ENCODE measurements at regions not wholly inside any gene's neighbourhood (a gene's known extent, or its start where the extent isn't known, plus 50 kb on each side); places are given as distances from the start of the nearest gene placed in this dataset.
A peak's percentile ranks its signal among the peaks of the same experiment; 100 is the strongest.

GRCh38 chr4:163595580-163595979 is 101.1 kb downstream of the TMA16 start:
- H3K4me3 ChIP-seq (ENCODE audit: control insufficient read depth in 1 of 7, extremely low read depth in 1 of 7, insufficient read depth in 4 of 7, low read depth in 2 of 7, low read length in 6 of 7): no peak overlapping the region
- peaks cover 8 to 41% (median 17%) of the 10 kb centered on the region in 4 experiments for H3K4me1 ChIP-seq (ENCODE audit: control extremely low read depth in 1 of 4, control insufficient read depth in 4 of 4, insufficient read depth in 4 of 4, low read length in 3 of 4)
- H3K36me3 ChIP-seq (ENCODE audit: control insufficient read depth in 4 of 4, insufficient read depth in 4 of 4, low read length in 3 of 4): no peaks in the 10 kb centered on the region
- DNase-seq: no peak
- POLR2A ChIA-PET: no interaction called here
- H3K27ac ChIP-seq (ENCODE audit: insufficient read depth in 1 of 2, low read depth in 1 of 2, low read length in 2 of 2, poor library complexity in 1 of 2, severe bottlenecking in 2 of 2): no peak overlapping the region
- H3K27me3 ChIP-seq (replicated peaks in 2 of 5; ENCODE audit: control insufficient read depth in 4 of 5, insufficient read depth in 5 of 5, low read length in 4 of 5): no peaks in the 10 kb centered on the region
- CTCF ChIA-PET: interaction anchor here (0.6 to 0.8 kb wide), 2 partner anchors 43 to 109 kb away, joined by 3 to 4 read pairs; no protein-coding TSS in a partner anchor
- H3K9me3 ChIP-seq (ENCODE audit: control extremely low read depth in 1 of 5, control insufficient read depth in 4 of 5, insufficient read depth in 2 of 5, low read depth in 1 of 5, low read length in 4 of 5): no peaks in the 10 kb centered on the region

DNA sequence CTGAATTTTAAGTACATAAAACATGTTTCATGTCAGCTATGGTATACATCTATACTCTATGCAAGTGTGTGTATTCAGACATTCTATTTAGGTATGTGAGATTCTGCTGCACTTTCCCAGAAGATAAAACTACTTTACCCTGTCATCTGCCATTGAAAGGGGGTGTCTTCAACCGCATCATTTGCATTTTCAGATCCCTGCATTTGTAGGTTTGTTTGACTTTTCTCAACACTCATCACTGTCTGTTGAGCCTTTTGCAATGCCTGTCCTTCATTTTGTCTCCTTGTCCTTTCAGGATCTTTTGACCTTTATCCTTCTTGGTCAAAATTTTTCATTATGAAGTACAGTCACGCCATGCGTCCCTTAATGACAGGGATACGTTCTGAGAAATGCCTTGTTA is 103.5 kb downstream of the TMA16 start:
- Histone ChIP-seq H3K27ac (ENCODE audit: insufficient read depth in 1 of 2, low read depth in 1 of 2, low read length in 2 of 2, poor library complexity in 1 of 2, severe bottlenecking in 2 of 2) (no peak overlapping the region), H3K4me3 (ENCODE audit: control insufficient read depth in 1 of 7, extremely low read depth in 1 of 7, insufficient read depth in 4 of 7, low read depth in 2 of 7, low read length in 6 of 7) (no peak overlapping the region), H3K27me3 (replicated peaks in 2 of 5; ENCODE audit: control insufficient read depth in 4 of 5, insufficient read depth in 5 of 5, low read length in 4 of 5) (no peaks in the 10 kb centered on the region), H3K4me1 (ENCODE audit: control extremely low read depth in 1 of 4, control insufficient read depth in 4 of 4, insufficient read depth in 4 of 4, low read length in 3 of 4) (peaks cover 0 to 33% (median 6%) of the 10 kb centered on the region in 4 experiments), H3K9me3 (ENCODE audit: control extremely low read depth in 1 of 5, control insufficient read depth in 4 of 5, insufficient read depth in 2 of 5, low read depth in 1 of 5, low read length in 4 of 5) (no peaks in the 10 kb centered on the region), H3K36me3 (ENCODE audit: control insufficient read depth in 4 of 4, insufficient read depth in 4 of 4, low read length in 3 of 4) (no peaks in the 10 kb centered on the region)
- CTCF ChIA-PET: interaction anchor here (0.9 to 1.0 kb wide), 2 partner anchors 9 to 27 kb away, joined by 3 read pairs; no protein-coding TSS in a partner anchor
- DNase-seq: no peak
- POLR2A ChIA-PET: no interaction called here
- WGBS (ENCODE audit: insufficient coverage): 96% methylated on average over 4 of the region's 4 CpGs

GRCh38 chr4:163598489-163598888 is 104.0 kb downstream of the TMA16 start:
- Histone ChIP-seq H3K36me3 (ENCODE audit: control insufficient read depth in 4 of 4, insufficient read depth in 4 of 4, low read length in 3 of 4) (no peaks in the 10 kb centered on the region), H3K4me3 (ENCODE audit: control insufficient read depth in 1 of 7, extremely low read depth in 1 of 7, insufficient read depth in 4 of 7, low read depth in 2 of 7, low read length in 6 of 7) (no peak overlapping the region), H3K9me3 (ENCODE audit: control extremely low read depth in 1 of 5, control insufficient read depth in 4 of 5, insufficient read depth in 2 of 5, low read depth in 1 of 5, low read length in 4 of 5) (no peaks in the 10 kb centered on the region), H3K4me1 (ENCODE audit: control extremely low read depth in 1 of 4, control insufficient read depth in 4 of 4, insufficient read depth in 4 of 4, low read length in 3 of 4) (peaks cover 0 to 30% (median 6%) of the 10 kb centered on the region in 4 experiments), H3K27ac (ENCODE audit: insufficient read depth in 1 of 2, low read depth in 1 of 2, low read length in 2 of 2, poor library complexity in 1 of 2, severe bottlenecking in 2 of 2) (no peak overlapping the region), H3K27me3 (replicated peaks in 2 of 5; ENCODE audit: control insufficient read depth in 4 of 5, insufficient read depth in 5 of 5, low read length in 4 of 5) (no peaks in the 10 kb centered on the region)
- ChIA-PET POLR2A (no interaction called here), CTCF (interaction anchor here (0.9 to 1.8 kb wide), 4 partner anchors 8 to 80 kb away, joined by 3 to 4 read pairs (median 4); no protein-coding TSS in a partner anchor)
- no peak for DNase-seq
- no CpG with 5 or more reads among the region's 2 CpGs for WGBS (ENCODE audit: insufficient coverage)

DNA sequence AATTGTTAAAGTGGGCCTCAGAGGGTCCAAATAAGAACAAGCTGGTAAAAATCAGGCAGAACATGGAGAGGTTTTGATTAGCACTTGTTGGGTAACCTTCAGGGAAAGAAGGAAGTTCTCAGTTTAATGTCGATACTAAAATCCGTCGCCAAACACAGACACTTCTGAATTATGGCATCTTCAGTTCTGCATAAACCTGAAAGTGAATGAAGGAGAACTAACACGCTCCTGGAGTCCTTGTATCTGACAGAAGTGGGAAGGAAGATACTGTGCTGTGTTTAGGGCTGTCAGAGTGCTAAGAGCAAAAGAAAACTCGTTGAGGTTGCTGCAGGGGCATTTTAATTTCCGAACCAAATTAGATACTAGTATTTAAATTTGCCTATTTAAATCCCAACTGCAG is 106.2 kb downstream of the TMA16 start:
- peaks cover 0 to 28% (median 5%) of the 10 kb centered on the region in 4 experiments for H3K4me1 ChIP-seq (ENCODE audit: control extremely low read depth in 1 of 4, control insufficient read depth in 4 of 4, insufficient read depth in 4 of 4, low read length in 3 of 4)
- no peaks in the 10 kb centered on the region for H3K9me3 ChIP-seq (ENCODE audit: control extremely low read depth in 1 of 5, control insufficient read depth in 4 of 5, insufficient read depth in 2 of 5, low read depth in 1 of 5, low read length in 4 of 5)
- WGBS (ENCODE audit: insufficient coverage): 2% methylated on average over 4 of the region's 6 CpGs
- ChIA-PET CTCF (interaction anchor here (1.0 to 1.2 kb wide), 2 partner anchors 44 to 51 kb away, joined by 3 to 8 read pairs; no protein-coding TSS in a partner anchor), POLR2A (no interaction called here)
- no peaks in the 10 kb centered on the region for H3K36me3 ChIP-seq (ENCODE audit: control insufficient read depth in 4 of 4, insufficient read depth in 4 of 4, low read length in 3 of 4)
- no peak overlapping the region for H3K27ac ChIP-seq (ENCODE audit: insufficient read depth in 1 of 2, low read depth in 1 of 2, low read length in 2 of 2, poor library complexity in 1 of 2, severe bottlenecking in 2 of 2)
- peak overlapping the region in 2 of 7 experiments; percentile 25 to 32 for H3K4me3 ChIP-seq (ENCODE audit: control insufficient read depth in 1 of 7, extremely low read depth in 1 of 7, insufficient read depth in 4 of 7, low read depth in 2 of 7, low read length in 6 of 7)
- no peaks in the 10 kb centered on the region for H3K27me3 ChIP-seq (replicated peaks in 2 of 5; ENCODE audit: control insufficient read depth in 4 of 5, insufficient read depth in 5 of 5, low read length in 4 of 5)
- DNase-seq: peak in 2 of 3 donors; percentile 19 to 38

- whole genome bisulfite sequencing (ENCODE audit: insufficient coverage): 93% methylated on average over 3 of the region's 5 CpGs
- Histone ChIP-seq H3K36me3 (ENCODE audit: control insufficient read depth in 4 of 4, insufficient read depth in 4 of 4, low read length in 3 of 4) (no peaks in the 10 kb centered on the region), H3K27ac (ENCODE audit: insufficient read depth in 1 of 2, low read depth in 1 of 2, low read length in 2 of 2, poor library complexity in 1 of 2, severe bottlenecking in 2 of 2) (no peak overlapping the region), H3K4me3 (ENCODE audit: control insufficient read depth in 1 of 7, extremely low read depth in 1 of 7, insufficient read depth in 4 of 7, low read depth in 2 of 7, low read length in 6 of 7) (no peak overlapping the region), H3K27me3 (replicated peaks in 2 of 5; ENCODE audit: control insufficient read depth in 4 of 5, insufficient read depth in 5 of 5, low read length in 4 of 5) (no peaks in the 10 kb centered on the region), H3K9me3 (ENCODE audit: control extremely low read depth in 1 of 5, control insufficient read depth in 4 of 5, insufficient read depth in 2 of 5, low read depth in 1 of 5, low read length in 4 of 5) (no peaks in the 10 kb centered on the region), H3K4me1 (ENCODE audit: control extremely low read depth in 1 of 4, control insufficient read depth in 4 of 4, insufficient read depth in 4 of 4, low read length in 3 of 4) (peaks cover 9 to 45% (median 20%) of the 10 kb centered on the region in 4 experiments)
- POLR2A ChIA-PET: no interaction called here
- CTCF ChIA-PET: interaction anchor here (1.2 kb wide), 1 partner anchor 119 kb away, joined by 3 read pairs; no protein-coding TSS in a partner anchor
- no peak for DNase-seq
Measured at GRCh38 chr4:163603257-163603656, 108.8 kb downstream of the TMA16 start.

GRCh38 chr4:163606896-163607691 is 112.6 kb downstream of the TMA16 start:
- Histone ChIP-seq H3K4me3 (ENCODE audit: control insufficient read depth in 1 of 7, extremely low read depth in 1 of 7, insufficient read depth in 4 of 7, low read depth in 2 of 7, low read length in 6 of 7) (peak overlapping the region in 2 of 7 experiments; percentile 9 to 20), H3K27ac (ENCODE audit: insufficient read depth in 1 of 2, low read depth in 1 of 2, low read length in 2 of 2, poor library complexity in 1 of 2, severe bottlenecking in 2 of 2) (no peak overlapping the region), H3K27me3 (replicated peaks in 2 of 5; ENCODE audit: control insufficient read depth in 4 of 5, insufficient read depth in 5 of 5, low read length in 4 of 5) (no peaks in the 10 kb centered on the region), H3K9me3 (ENCODE audit: control extremely low read depth in 1 of 5, control insufficient read depth in 4 of 5, insufficient read depth in 2 of 5, low read depth in 1 of 5, low read length in 4 of 5) (no peaks in the 10 kb centered on the region), H3K36me3 (ENCODE audit: control insufficient read depth in 4 of 4, insufficient read depth in 4 of 4, low read length in 3 of 4) (no peaks in the 10 kb centered on the region), H3K4me1 (ENCODE audit: control extremely low read depth in 1 of 4, control insufficient read depth in 4 of 4, insufficient read depth in 4 of 4, low read length in 3 of 4) (peaks cover 13 to 51% (median 26%) of the 10 kb centered on the region in 4 experiments)
- CTCF ChIA-PET: interaction anchor here (1.2 to 1.6 kb wide), 3 partner anchors 9 to 51 kb away, joined by 3 to 4 read pairs (median 4); no protein-coding TSS in a partner anchor
- POLR2A ChIA-PET: no interaction called here
- peak in 2 of 3 donors; percentile 70 to 81 for DNase-seq
- WGBS (ENCODE audit: insufficient coverage): no CpG with 5 or more reads among the region's 2 CpGs

- CTCF ChIA-PET: interaction anchor here (0.7 to 1.3 kb wide), 2 partner anchors 50 to 53 kb away, joined by 3 read pairs; no protein-coding TSS in a partner anchor
- no peaks in the 10 kb centered on the region for H3K36me3 ChIP-seq (ENCODE audit: control insufficient read depth in 4 of 4, insufficient read depth in 4 of 4, low read length in 3 of 4)
- POLR2A ChIA-PET: no interaction called here
Measured at GRCh38 chr4:163609019-163609418, 114.5 kb downstream of the TMA16 start.

More at GRCh38 chr4:163609019-163609418, 114.5 kb downstream of the TMA16 start:
- Histone ChIP-seq H3K9me3 (ENCODE audit: control extremely low read depth in 1 of 5, control insufficient read depth in 4 of 5, insufficient read depth in 2 of 5, low read depth in 1 of 5, low read length in 4 of 5) (no peaks in the 10 kb centered on the region), H3K4me3 (ENCODE audit: control insufficient read depth in 1 of 7, extremely low read depth in 1 of 7, insufficient read depth in 4 of 7, low read depth in 2 of 7, low read length in 6 of 7) (no peak overlapping the region), H3K27me3 (replicated peaks in 2 of 5; ENCODE audit: control insufficient read depth in 4 of 5, insufficient read depth in 5 of 5, low read length in 4 of 5) (no peaks in the 10 kb centered on the region), H3K27ac (ENCODE audit: insufficient read depth in 1 of 2, low read depth in 1 of 2, low read length in 2 of 2, poor library complexity in 1 of 2, severe bottlenecking in 2 of 2) (no peak overlapping the region), H3K4me1 (ENCODE audit: control extremely low read depth in 1 of 4, control insufficient read depth in 4 of 4, insufficient read depth in 4 of 4, low read length in 3 of 4) (peaks cover 13 to 58% (median 28%) of the 10 kb centered on the region in 4 experiments)
- 100% methylated on average over 2 of the region's 2 CpGs for WGBS (ENCODE audit: insufficient coverage)
- no peak for DNase-seq

All from common myeloid progenitor, CD34-positive (primary cell).